Osteoblast (primary cell): ENCODE measurements at regions not wholly inside any gene's neighbourhood (a gene's known extent, or its start where the extent isn't known, plus 50 kb on each side); places are given as distances from the start of the nearest gene placed in this dataset.
"Not testable (repeated sequence)": the region's sequence is repeated elsewhere in the genome, so short reads cannot be mapped to it uniquely, and the experiment has no call there.

Experiments used
- DNase-seq: peaks from one replicate; pipeline ENCODE4 v3.0.0; 2011; ENCODE audit warnings: low spot score, mixed read lengths; ENCODE audit not compliant: insufficient read length; ENCODE audit errors: missing footprints
- H2AFZ ChIP-seq: 2 replicates; pipeline ENCODE4 v1.6.0; 2011; ENCODE audit warnings: mild to moderate bottlenecking, low read length
- H3K27ac ChIP-seq: 2 replicates; pipeline ENCODE4 v1.5.1; 2011; ENCODE audit warnings: mild to moderate bottlenecking, low read depth, low read length, moderate library complexity
- H3K27me3 ChIP-seq: 2 replicates; pipeline ENCODE4 v1.6.0; 2012; ENCODE audit warnings: mild to moderate bottlenecking, control low read depth, inconsistent platforms, low read length, moderate library complexity; ENCODE audit not compliant: insufficient read depth
- H3K36me3 ChIP-seq: 2 replicates; pipeline ENCODE4 v1.5.1; 2011; ENCODE audit warnings: mild to moderate bottlenecking, low read length, control low read depth, moderate library complexity; ENCODE audit not compliant: insufficient read depth
- H3K4me1 ChIP-seq: 2 replicates; pipeline ENCODE4 v1.5.1; 2011; ENCODE audit warnings: mild to moderate bottlenecking, low read length, control low read depth, moderate library complexity; ENCODE audit not compliant: insufficient read depth
- H3K4me2 ChIP-seq: 2 replicates; pipeline ENCODE4 v1.6.0; 2011; ENCODE audit warnings: mild to moderate bottlenecking, low read length; ENCODE audit not compliant: insufficient read depth
- H3K4me3 ChIP-seq: fragments of 200-600 bp; sonication (generic); 3 replicates; pipeline ENCODE4 v1.5.1; 2012; ENCODE audit warnings: mild to moderate bottlenecking, low read length, inconsistent platforms; ENCODE audit not compliant: insufficient read depth
- H3K79me2 ChIP-seq: 2 replicates; pipeline ENCODE4 v1.6.0; 2012; ENCODE audit warnings: mild to moderate bottlenecking, low read length, control low read depth, inconsistent platforms; ENCODE audit not compliant: insufficient read depth
- H3K9me3 ChIP-seq: 2 replicates; pipeline ENCODE4 v1.5.1; 2011; ENCODE audit warnings: low read depth, low read length, control low read depth
- H4K20me1 ChIP-seq: 2 replicates; pipeline ENCODE4 v1.6.0; 2012; ENCODE audit warnings: mild to moderate bottlenecking, low read length, control low read depth; ENCODE audit not compliant: insufficient read depth
- TF ChIP-seq, protein P1 (sequence below): IDR thresholded peaks from 2 replicates; pipeline ENCODE4 v1.5.1; 2011; ENCODE audit warnings: mild to moderate bottlenecking, low read depth, low read length, moderate library complexity; ENCODE audit errors: extremely low read depth

DNA sequence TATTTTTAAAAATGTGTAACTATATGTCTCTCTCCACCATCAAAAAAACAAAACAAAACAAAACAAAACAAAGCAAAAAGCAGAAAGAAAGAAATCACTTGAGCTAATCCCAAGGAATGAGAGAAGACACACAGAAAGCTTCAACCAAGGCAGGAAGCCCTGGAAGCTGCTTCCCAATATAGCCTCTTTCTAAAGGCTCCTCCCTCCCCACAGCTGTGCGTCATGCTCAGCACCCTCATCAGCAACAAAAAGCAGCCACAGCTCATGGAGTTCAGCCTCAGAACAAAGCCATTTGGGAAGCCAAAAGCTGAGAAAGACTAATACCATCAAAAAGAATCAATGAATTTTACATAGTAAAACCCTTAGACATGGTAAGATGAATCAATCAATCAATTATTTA is 501.6 kb upstream of the SMIM31 start:
- Histone ChIP-seq H3K9me3 (no peaks in the 10 kb centered on the region), H3K27ac (no peak overlapping the region), H3K4me1 (no peaks in the 10 kb centered on the region), H3K27me3 (no peaks in the 10 kb centered on the region), H3K4me2 (no peak overlapping the region), H4K20me1 (no peaks in the 10 kb centered on the region), H3K36me3 (no peaks in the 10 kb centered on the region), H3K79me2 (no peaks in the 10 kb centered on the region), H3K4me3 (no peak overlapping the region), H2AFZ (no peak overlapping the region)
- TF ChIP-seq, protein P1, sequence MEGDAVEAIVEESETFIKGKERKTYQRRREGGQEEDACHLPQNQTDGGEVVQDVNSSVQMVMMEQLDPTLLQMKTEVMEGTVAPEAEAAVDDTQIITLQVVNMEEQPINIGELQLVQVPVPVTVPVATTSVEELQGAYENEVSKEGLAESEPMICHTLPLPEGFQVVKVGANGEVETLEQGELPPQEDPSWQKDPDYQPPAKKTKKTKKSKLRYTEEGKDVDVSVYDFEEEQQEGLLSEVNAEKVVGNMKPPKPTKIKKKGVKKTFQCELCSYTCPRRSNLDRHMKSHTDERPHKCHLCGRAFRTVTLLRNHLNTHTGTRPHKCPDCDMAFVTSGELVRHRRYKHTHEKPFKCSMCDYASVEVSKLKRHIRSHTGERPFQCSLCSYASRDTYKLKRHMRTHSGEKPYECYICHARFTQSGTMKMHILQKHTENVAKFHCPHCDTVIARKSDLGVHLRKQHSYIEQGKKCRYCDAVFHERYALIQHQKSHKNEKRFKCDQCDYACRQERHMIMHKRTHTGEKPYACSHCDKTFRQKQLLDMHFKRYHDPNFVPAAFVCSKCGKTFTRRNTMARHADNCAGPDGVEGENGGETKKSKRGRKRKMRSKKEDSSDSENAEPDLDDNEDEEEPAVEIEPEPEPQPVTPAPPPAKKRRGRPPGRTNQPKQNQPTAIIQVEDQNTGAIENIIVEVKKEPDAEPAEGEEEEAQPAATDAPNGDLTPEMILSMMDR, result no peak
- no peak for DNase-seq

DNA sequence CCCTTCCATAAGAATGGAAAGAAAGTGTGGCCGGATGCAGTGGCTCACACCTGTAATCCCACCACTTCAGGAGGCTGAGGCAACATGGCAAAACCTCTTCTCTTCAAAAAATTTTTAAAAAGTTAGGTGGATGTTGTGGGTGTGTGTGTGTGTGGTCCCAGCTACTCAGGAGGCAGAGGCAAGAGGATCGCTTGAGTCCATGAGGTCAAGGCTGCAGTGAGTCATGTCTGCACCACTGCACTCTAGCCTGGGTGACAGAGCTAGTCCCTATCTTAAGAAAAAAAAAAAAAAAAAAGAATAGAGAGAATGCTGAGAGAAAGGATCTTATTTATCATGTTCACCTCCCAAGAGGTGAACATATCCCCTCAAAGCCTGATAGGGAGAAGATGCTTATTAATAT is 492.1 kb upstream of the SMIM31 start:
- Histone ChIP-seq H3K9me3 (no peaks in the 10 kb centered on the region), H3K4me1 (no peaks in the 10 kb centered on the region), H3K79me2 (no peaks in the 10 kb centered on the region), H4K20me1 (no peaks in the 10 kb centered on the region), H3K27me3 (no peaks in the 10 kb centered on the region), H2AFZ (no peak overlapping the region), H3K4me3 (no peak overlapping the region), H3K27ac (no peak overlapping the region), H3K36me3 (no peaks in the 10 kb centered on the region), H3K4me2 (no peak overlapping the region)
- DNase-seq, result no peak
- TF ChIP-seq, protein P1, result no peak

DNA sequence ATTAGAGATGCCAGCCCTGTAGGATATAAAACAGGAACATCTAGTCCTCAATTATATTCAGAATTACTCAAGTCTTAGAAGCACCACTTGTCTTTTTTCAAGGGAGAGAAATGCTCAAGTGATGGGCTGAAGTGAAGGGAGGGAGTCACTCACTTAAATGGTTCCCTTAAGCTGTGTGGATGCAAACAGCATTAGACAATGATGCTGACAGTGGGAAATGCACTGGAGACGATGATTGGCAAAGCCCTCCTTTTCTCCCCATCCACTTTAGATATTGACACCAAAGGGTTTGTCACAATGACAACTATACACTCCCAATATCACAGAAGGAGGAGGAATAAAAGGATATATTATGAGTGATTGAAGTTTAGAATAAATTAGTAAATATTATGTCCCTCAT is 491.4 kb upstream of the SMIM31 start:
- H3K4me1 ChIP-seq, DNase-seq, H2AFZ ChIP-seq, H3K4me2 ChIP-seq, H3K9me3 ChIP-seq, H3K36me3 ChIP-seq, H3K27ac ChIP-seq, H4K20me1 ChIP-seq, H3K79me2 ChIP-seq, H3K4me3 ChIP-seq, H3K27me3 ChIP-seq: not testable (repeated sequence)

DNA sequence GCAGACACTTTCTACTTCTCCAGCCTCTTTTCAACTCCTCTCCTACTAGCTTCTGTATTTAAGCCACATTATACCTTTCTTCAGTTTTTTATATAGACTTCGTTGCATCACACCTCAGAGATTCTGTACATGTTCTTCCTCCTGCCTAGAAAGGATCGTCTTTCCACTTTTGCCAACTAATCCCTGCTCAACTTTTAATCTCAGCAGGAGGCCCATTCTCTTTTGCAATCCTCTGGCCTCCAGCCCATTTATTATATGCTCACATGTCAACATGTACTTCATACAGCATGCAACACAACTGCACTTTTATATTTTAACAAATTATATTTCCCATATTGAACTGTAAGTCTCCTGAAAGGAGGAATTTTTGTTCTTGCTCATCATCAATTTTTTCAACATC is 476.5 kb upstream of the SMIM31 start:
- not testable (repeated sequence) for H2AFZ ChIP-seq, H4K20me1 ChIP-seq, H3K4me1 ChIP-seq, H3K36me3 ChIP-seq, DNase-seq, H3K4me2 ChIP-seq, H3K27me3 ChIP-seq, H3K79me2 ChIP-seq, H3K27ac ChIP-seq, H3K4me3 ChIP-seq, H3K9me3 ChIP-seq

DNA sequence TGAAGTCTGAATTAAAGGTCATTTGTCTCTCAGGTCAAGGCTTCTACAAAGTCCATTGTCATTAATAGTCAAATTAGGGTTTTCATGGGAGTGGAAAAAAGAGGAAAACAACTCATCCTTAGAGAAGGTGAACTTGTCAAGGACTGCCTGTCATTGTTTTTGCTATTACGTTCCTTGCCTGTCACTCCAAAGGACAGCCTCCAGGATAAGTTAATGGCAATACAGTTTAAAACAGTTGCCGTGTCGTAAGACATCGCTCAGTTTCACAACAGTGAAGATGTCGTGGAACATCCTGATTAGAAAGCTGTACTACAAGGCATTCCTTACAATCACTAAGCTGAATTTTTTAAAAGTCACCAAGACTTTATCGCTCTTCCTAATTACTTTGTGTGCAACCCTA is 466.8 kb upstream of the SMIM31 start:
- Histone ChIP-seq H3K9me3 (no peaks in the 10 kb centered on the region), H4K20me1 (no peaks in the 10 kb centered on the region), H3K36me3 (no peaks in the 10 kb centered on the region), H3K4me3 (no peak overlapping the region), H3K4me2 (no peak overlapping the region), H3K79me2 (no peaks in the 10 kb centered on the region), H2AFZ (no peak overlapping the region), H3K4me1 (no peaks in the 10 kb centered on the region), H3K27me3 (no peaks in the 10 kb centered on the region), H3K27ac (no peak overlapping the region)
- DNase-seq, result no peak
- TF ChIP-seq, protein P1, result no peak
